Omental fat pad (tissue), 3 donors: ENCODE measurements at regions not wholly inside any gene's neighbourhood (a gene's known extent, or its start where the extent isn't known, plus 50 kb on each side); places are given as distances from the start of the nearest gene placed in this dataset.

ENCODE experiments used
- ATAC-seq: fragments of 150-250 bp; one replicate; pipeline ENCODE4 v1.9.1; 2016; ENCODE audit warnings: mild to moderate bottlenecking, moderate library complexity; ENCODE audit not compliant: low FRiP score
- DNase-seq: peaks from one replicate; pipeline ENCODE4 v3.0.0-alpha.2; 2019; ENCODE audit warnings: low spot score
- CTCF ChIP-seq, 3 donors: fragments of 450-650 bp; IDR thresholded peaks; one replicate each; pipeline ENCODE4 v1.5.1; 2016 to 2017; ENCODE audit warnings: antibody characterized with exemption in 3 of 3, mild to moderate bottlenecking in 3 of 3, moderate library complexity in 2 of 3

GRCh38 chr5:179409806-179410205 is 64.5 kb upstream of the ADAMTS2 start:
- TF ChIP-seq CTCF (IDR thresholded peaks at IDR 0.05) = no peak
- ATAC-seq (no peak), DNase-seq (no peak)

- DNase-seq (no peak), ATAC-seq (no peak)
- no peak for TF ChIP-seq CTCF (IDR thresholded peaks at IDR 0.05)
These were observed 63.4 kb upstream of the ADAMTS2 start for GRCh38 chr5:179408611-179409010.

GRCh38 chr5:179407191-179408175 is 62.2 kb upstream of the ADAMTS2 start:
- no peak for TF ChIP-seq CTCF (IDR thresholded peaks at IDR 0.05)
- ATAC-seq (no peak), DNase-seq (no peak)

- DNase-seq (no peak), ATAC-seq (no peak)
- TF ChIP-seq CTCF (IDR thresholded peaks at IDR 0.05) = no peak
These were observed 61.0 kb upstream of the ADAMTS2 start for GRCh38 chr5:179406031-179406961.

- ATAC-seq (no peak), DNase-seq (no peak)
- no peak for TF ChIP-seq CTCF (IDR thresholded peaks at IDR 0.05)
These were observed 60.3 kb upstream of the ADAMTS2 start for GRCh38 chr5:179405426-179406030.

- no peak for DNase-seq
- no peak for TF ChIP-seq CTCF (IDR thresholded peaks at IDR 0.05)
These were observed 59.8 kb upstream of the ADAMTS2 start for GRCh38 chr5:179405054-179405416.

More at GRCh38 chr5:179405054-179405416, 59.8 kb upstream of the ADAMTS2 start:
- no peak for ATAC-seq
